ENCODE measurements at regions not wholly inside any gene's neighbourhood (a gene's known extent, or its start where the extent isn't known, plus 50 kb on each side); places are given as distances from the start of the nearest gene placed in this dataset.

DNA sequence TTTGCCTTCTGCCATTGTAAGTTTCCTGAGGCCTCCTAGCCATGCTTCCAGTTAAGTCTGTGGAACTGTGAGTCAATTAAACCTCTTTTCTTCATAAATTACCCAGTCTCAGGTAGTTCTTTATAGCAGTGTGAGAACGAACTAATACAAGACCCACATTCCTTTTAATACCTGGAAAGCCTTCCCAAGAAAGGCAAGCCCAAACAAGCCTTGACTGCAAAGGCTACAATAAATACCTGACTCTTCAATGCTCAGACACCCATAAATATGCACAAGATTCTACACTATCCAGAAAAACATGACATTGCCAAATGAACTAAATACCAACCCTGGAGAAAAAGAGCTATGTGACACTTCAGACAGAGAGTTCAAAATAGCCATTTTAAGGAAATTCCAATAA lies 338.8 kb downstream of the HAO1 start:
- Histone ChIP-seq H2BK5ac (ENCODE audit: low read depth, low read length, poor library complexity, severe bottlenecking) (no peak overlapping the region), H3K23ac (ENCODE audit: low read depth, low read length) (no peak overlapping the region), H4K5ac (ENCODE audit: low read depth, low read length) (no peak overlapping the region), H3K4me1 (ENCODE audit: control insufficient read depth, insufficient read depth, low read length) (no peaks in the 10 kb centered on the region), H3K27me3 (ENCODE audit: control insufficient read depth, insufficient read depth, low read length) (no peaks in the 10 kb centered on the region), H2AFZ (replicated peaks; ENCODE audit: low read length, poor library complexity) (no peak overlapping the region), H3K56ac (ENCODE audit: extremely low read depth, insufficient read depth, low read length) (no peak overlapping the region), H3K4me2 (ENCODE audit: low read depth, low read length) (no peak overlapping the region), H3K9ac (ENCODE audit: low read depth, low read length) (no peak overlapping the region), H4K8ac (ENCODE audit: low read depth in 2 of 2, low read length in 2 of 2) (no peak overlapping the region), H3K9me1 (ENCODE audit: insufficient read depth, low read length) (no peaks in the 10 kb centered on the region), H3K36me3 (ENCODE audit: control insufficient read depth, insufficient read depth, low read length) (no peaks in the 10 kb centered on the region), H3K14ac (replicated peaks; ENCODE audit: low read depth, low read length) (no peak overlapping the region), H3K79me1 (ENCODE audit: low read depth in 1 of 2, low read length in 2 of 2) (no peaks in the 10 kb centered on the region), H2BK120ac (ENCODE audit: low read depth, low read length) (no peak overlapping the region), H3K18ac (ENCODE audit: low read depth, low read length) (no peak overlapping the region), H3K4ac (ENCODE audit: low read depth, low read length) (no peak overlapping the region), H3K4me3 (ENCODE audit: insufficient read depth, low read depth, low read length) (no peak overlapping the region), H2BK20ac (ENCODE audit: low read depth, low read length) (no peak overlapping the region), H4K20me1 (ENCODE audit: insufficient read depth, low read length) (no peaks in the 10 kb centered on the region), H3K27ac (ENCODE audit: insufficient read depth, low read length) (no peak overlapping the region), H3K9me3 (ENCODE audit: control insufficient read depth, insufficient read depth, low read length) (no peaks in the 10 kb centered on the region; the same call in 1 of the 2 replicates), H2BK15ac (ENCODE audit: low read depth, low read length) (no peak overlapping the region), H2AK9ac (replicated peaks; ENCODE audit: low read depth, low read length, poor library complexity) (no peak overlapping the region), H4K91ac (ENCODE audit: insufficient read depth, low read depth, low read length) (no peak overlapping the region), H2AK5ac (ENCODE audit: low read depth, low read length) (no peak overlapping the region)
- no CpG with 5 or more reads among the region's 1 CpG for WGBS, 2 experiments (ENCODE audit: extremely low coverage in 2 of 2, insufficient read length in 1 of 2)
- ATAC-seq (ENCODE audit: low read depth): no peak
- ChIA-PET POLR2A (ENCODE audit: unreplicated experiment) (no interaction called here), CTCF (no interaction called here)
- DNase-seq: no peak
- no TSS peak for BruUV-seq (replicated peaks)
- intact Hi-C loops (cut with micrococcal nuclease) (no loop called here), in situ Hi-C loops (cut with MboI; ENCODE audit: low sequenced_read_pairs) (no loop called here), dilution Hi-C loops (cut with HindIII; ENCODE audit: low sequenced_read_pairs, unreplicated experiment) (no loop called here)
- TF ChIP-seq BHLHE40 (IDR thresholded peaks at IDR 0.05; ENCODE audit: low read depth, low read length) (no peak), MXI1 (IDR thresholded peaks at IDR 0.05; ENCODE audit: borderline replicate concordance, low read depth, low read length) (no peak), MAZ (IDR thresholded peaks at IDR 0.05; ENCODE audit: borderline replicate concordance, low read depth, low read length) (no peak), RAD21 (IDR thresholded peaks at IDR 0.05; ENCODE audit: low read length) (no peak), NFE2L2 (IDR thresholded peaks at IDR 0.05; ENCODE audit: low read depth, low read length) (no peak), FOS (IDR thresholded peaks at IDR 0.05; ENCODE audit: low read depth, low read length) (no peak)
- TF ChIP-seq, protein P1, sequence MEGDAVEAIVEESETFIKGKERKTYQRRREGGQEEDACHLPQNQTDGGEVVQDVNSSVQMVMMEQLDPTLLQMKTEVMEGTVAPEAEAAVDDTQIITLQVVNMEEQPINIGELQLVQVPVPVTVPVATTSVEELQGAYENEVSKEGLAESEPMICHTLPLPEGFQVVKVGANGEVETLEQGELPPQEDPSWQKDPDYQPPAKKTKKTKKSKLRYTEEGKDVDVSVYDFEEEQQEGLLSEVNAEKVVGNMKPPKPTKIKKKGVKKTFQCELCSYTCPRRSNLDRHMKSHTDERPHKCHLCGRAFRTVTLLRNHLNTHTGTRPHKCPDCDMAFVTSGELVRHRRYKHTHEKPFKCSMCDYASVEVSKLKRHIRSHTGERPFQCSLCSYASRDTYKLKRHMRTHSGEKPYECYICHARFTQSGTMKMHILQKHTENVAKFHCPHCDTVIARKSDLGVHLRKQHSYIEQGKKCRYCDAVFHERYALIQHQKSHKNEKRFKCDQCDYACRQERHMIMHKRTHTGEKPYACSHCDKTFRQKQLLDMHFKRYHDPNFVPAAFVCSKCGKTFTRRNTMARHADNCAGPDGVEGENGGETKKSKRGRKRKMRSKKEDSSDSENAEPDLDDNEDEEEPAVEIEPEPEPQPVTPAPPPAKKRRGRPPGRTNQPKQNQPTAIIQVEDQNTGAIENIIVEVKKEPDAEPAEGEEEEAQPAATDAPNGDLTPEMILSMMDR (conservative IDR thresholded peaks at IDR 0.05; ENCODE audit: low read depth, low read length): no peak
- TF ChIP-seq, protein P2, sequence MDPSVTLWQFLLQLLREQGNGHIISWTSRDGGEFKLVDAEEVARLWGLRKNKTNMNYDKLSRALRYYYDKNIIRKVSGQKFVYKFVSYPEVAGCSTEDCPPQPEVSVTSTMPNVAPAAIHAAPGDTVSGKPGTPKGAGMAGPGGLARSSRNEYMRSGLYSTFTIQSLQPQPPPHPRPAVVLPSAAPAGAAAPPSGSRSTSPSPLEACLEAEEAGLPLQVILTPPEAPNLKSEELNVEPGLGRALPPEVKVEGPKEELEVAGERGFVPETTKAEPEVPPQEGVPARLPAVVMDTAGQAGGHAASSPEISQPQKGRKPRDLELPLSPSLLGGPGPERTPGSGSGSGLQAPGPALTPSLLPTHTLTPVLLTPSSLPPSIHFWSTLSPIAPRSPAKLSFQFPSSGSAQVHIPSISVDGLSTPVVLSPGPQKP (IDR thresholded peaks at IDR 0.05; ENCODE audit: borderline replicate concordance, low read depth, low read length): no peak
- TF ChIP-seq, protein P3, sequence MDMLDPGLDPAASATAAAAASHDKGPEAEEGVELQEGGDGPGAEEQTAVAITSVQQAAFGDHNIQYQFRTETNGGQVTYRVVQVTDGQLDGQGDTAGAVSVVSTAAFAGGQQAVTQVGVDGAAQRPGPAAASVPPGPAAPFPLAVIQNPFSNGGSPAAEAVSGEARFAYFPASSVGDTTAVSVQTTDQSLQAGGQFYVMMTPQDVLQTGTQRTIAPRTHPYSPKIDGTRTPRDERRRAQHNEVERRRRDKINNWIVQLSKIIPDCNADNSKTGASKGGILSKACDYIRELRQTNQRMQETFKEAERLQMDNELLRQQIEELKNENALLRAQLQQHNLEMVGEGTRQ (IDR thresholded peaks at IDR 0.05; ENCODE audit: low read depth, low read length): no peak
